GM18951 (cell line): ENCODE measurements at regions not wholly inside any gene's neighbourhood (a gene's known extent, or its start where the extent isn't known, plus 50 kb on each side); places are given as distances from the start of the nearest gene placed in this dataset.
"Not testable (repeated sequence)": the region's sequence is repeated elsewhere in the genome, so short reads cannot be mapped to it uniquely, and the experiment has no call there.

Experiments
- POLR2A ChIP-seq: IDR thresholded peaks from 4 replicates; pipeline ENCODE4 v1.6.1; 2011; ENCODE audit warnings: mild to moderate bottlenecking; ENCODE audit not compliant: insufficient read length, insufficient read depth; ENCODE audit errors: extremely low read depth
- in situ Hi-C: fragments of 300-500 bp; cut with MboI; formaldehyde crosslinking; loops from one replicate; pipeline ENCODE4 v1.12.0; 2022; ENCODE audit warnings: low sequenced_read_pairs, mixed read lengths, inconsistent platforms; ENCODE audit not compliant: unreplicated experiment

DNA sequence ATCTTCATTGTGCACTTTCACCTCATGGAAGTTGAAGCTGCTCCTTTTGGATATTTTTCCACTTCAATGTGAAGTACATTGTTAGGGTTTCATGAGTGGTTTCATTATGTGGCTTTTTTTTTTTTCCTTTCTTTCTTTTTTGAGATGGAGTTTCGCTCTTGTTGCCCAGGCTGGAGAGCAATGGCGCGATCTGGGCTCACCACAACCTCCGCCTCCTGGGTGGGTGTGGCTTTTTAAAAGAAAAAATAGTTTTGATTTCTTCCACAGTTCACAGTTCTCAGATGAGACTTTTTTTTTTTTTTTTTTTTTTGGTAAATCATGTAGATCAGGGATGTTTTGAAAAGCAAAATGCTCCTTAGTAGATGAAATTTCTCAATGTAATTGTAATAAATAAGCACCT, 652.3 kb upstream of the ANKRD30A start:
- TF ChIP-seq POLR2A: no peak
- in situ Hi-C loops: no loop called here

DNA sequence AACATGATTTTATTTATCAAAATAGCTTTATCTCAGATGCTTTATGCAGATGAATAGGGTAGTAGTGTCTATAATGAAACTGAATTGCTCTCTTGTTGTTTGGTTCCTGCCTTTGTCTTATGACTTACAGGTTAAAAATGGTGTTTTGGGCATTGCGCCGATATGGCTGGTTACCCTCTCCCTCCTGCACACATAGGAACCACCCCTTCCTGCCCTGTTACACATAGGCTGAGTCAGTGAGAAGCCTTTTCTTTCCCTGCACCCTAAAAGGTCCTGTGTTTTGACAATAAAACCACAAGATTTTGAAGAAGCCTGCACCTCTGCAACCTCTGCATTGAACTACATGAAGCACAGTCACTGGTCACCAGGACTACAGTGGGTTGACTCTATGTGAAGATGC, 655.8 kb upstream of the ANKRD30A start:
- in situ Hi-C loops: no loop called here
- no peak for TF ChIP-seq POLR2A

DNA sequence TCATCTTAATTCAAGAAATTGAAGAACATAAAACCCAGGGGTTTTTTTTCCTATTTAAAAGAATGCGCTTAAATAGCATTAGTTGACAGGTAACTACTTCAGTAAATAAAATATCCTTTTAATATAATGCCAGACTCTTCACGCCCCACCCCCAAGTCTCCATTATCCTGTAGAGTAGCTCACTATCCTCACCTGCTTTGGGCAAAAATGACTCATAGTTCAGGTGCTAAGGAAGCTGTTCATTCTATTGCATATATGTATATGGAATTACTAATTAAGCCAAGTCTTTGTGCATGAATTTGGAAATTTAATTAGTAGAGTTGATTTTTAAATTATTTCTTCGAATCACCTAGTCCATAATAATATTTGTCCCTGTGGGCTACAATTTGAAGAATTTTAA, 656.8 kb upstream of the ANKRD30A start:
- in situ Hi-C loops: no loop called here
- TF ChIP-seq POLR2A: no peak

DNA sequence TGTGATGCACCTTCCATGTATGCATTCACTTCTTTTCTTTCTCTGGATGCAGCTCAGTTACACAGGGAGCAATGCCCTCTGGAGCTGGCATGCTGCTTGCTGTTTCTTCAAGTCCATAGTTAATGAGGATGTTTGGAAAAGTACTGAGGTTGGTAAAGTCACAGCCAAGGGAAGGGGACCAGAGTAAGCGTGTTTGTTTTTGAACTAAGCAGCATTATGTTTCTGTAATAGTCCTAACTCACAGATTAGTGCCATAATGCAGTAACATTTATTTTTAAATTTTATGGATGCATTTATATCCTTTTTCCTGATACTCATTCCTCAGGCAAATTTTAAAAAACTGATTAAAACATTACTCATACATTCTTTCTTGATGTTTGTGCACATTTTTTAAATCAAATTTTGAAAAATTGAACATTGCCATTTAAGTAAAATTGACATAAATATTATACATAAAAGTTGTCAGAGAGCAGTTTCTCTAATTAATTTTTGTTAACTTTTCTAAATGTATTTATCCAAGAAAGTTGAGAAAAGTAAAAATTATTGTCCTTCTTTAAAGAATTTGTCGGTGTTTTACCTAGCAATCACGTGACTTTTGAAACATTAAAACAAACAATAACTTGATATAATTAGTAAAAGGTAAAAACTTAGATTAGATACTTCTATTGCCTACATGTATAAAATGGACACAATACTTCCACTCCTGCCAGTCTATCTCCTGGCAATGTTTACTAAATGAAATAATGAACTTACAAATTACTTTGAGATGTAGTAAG, 659.6 kb upstream of the ANKRD30A start:
- in situ Hi-C loops: no loop called here
- TF ChIP-seq POLR2A: no peak

DNA sequence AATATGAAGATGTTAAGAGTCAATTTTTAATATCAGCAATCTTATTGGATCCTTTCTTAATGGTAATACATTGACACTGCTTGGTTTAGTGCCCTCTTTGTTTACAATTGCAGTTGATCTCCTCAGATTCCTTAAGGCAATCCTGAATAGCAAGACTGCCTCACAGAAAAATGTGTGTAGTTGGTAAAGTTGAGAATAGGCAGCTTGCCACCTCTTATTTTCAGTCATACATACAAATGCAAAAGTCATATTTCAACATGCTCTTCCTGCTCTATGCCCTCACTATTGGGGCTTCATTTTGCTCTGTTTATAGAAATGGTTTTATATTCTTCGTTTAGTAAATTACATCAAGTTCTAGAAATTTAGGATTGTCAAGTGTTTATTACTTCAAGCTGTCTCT, 661.1 kb upstream of the ANKRD30A start:
- in situ Hi-C loops: no loop called here
- TF ChIP-seq POLR2A: no peak

DNA sequence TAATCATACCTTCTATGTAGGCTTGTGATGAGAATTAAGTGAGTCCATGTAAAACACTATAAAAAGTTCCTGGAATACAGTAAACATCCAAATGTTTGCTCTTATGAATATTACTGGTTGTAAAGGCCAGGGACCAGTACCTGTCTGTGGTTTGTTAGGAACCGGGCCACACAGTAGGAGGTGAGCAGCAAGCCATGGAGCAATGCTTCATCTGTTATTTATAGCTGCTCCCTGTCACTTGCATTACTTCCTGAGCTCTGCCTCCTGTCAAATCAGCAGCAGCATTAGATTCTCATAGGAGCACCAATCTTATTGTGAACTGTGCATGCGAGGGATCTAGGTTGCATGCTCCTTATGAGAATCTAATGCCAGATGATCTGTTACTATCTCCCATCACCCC, 662.0 kb upstream of the ANKRD30A start:
- TF ChIP-seq POLR2A: no peak
- in situ Hi-C loops: no loop called here

DNA sequence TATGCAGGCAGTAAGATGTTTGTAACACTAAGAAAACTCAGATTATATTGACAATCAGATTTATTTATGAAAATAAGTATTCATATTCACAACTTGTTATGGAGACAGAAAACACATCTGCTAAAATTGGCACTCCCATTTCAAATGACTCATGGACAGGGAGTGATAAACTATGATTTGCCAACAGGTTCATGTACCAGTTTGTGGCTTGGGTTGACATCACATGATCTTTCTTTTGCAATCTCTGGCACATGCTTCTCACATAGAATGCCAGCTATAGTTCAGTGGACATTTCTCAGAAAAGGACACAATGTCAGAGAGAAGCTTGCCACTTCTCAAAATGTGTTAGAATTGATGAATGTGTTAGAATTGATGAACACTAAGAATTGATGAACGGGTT, 663.2 kb upstream of the ANKRD30A start:
- TF ChIP-seq POLR2A: no peak
- in situ Hi-C loops: no loop called here

DNA sequence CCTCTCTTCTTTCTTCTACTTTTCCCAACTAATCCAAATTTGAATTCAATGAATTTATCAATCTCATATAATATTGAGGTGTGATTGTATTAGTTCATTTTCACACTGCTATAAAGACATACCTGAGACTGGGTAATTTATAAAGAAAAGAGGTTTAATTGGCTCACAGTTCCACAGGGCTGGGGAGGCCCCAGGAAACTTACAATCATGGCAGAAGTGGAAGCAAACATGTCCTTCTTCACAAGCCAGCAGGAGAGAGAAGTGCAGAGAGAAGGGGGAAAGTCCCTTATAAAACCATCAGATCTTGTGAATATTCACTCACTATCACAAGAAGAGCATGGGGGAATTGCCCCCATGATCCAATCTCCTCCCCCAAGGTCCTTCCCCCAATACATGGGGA, 667.0 kb upstream of the ANKRD30A start:
- in situ Hi-C loops: not testable (repeated sequence)

DNA sequence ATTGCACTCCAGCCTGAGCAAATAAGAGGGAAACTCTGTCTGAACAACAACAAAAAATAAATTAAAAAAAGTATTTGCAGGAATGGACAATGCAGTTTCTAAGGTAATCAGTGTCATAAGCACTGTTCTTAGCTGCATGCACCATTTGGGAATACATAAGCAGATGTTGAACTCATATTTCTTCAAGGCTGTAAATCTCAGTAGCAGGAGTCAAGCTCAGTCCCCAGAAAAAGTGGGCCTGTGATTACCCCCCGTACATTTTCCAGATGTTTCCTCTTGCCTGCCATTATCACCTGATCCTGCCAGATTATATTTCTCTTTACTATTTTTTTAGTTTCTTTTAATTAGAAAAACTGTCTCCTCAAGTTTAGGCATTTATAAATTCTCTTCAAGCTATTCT, 667.6 kb upstream of the ANKRD30A start:
- TF ChIP-seq POLR2A: no peak
- in situ Hi-C loops: no loop called here

DNA sequence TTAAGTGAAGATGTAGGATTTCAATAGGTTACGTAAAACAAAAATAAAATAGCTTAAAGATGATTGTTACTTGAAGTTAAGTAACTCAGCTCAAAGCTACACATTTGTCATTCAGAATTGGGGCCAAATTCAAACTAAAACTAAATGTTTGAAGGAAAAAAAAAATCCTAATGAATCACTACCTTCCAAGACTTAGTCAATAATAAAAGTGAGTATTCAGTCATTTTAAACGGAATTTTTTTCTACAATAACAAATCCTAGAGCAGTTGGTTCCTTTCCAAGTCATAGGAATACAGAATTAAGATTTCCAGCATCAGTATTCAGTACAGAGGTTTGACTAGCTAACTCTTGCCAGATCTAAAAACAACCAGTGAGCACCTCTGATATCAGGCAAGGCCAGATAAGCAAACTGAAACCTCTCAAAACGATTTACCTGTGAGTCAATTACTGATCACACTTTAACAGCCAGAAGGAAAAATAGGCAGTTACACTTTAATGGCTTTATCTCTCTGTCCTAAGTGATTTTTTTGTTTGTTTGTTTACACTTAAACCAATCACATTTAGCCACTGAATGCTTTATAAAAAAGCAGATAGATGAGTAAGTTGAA, 669.8 kb upstream of the ANKRD30A start:
- in situ Hi-C loops: no loop called here
- no peak for TF ChIP-seq POLR2A

DNA sequence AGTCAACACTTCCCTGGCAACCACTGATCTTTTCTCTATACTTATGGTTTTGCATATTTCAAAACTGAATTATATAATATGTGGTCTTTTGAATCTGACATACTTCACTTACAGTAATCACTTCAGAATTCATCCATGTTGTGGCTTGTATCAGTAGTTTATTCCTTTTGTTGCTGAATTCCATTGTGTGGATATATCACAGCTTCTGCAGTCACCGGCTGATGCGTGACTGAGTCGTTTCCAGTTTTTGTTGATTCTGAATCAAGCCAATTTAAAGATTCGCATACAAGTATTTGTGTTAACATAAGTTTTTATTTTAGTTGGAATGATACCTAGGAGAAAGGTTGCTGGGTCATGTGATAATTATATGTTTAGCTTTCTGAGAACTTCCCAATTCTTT, 672.5 kb upstream of the ANKRD30A start:
- no peak for TF ChIP-seq POLR2A
- in situ Hi-C loops: no loop called here

DNA sequence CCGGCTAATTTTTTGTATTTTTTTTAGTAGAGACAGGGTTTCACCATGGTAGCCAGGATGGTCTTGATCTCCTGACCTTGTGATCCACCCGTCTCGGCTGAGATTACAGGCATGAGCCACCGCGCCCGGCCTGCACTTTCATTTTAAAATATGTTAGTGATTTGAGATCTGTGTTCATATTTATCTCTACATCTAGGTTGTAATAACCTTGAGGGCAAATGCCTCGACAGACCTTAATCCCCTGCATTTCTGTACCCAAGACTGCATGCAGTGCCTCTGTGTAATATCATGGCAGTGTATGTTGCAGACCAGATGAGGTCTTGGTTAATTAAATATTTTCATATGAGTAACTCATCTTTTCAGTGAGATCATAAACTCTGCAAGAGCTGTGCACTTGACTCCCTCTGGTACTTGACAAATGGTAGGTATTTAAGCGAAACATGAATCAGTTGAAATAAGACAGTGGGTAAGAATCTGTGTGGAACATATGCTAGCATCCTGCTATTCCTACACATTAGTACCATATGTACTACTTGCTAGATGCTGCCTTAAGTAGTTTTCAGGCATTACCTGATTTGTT, 673.9 kb upstream of the ANKRD30A start:
- no peak for TF ChIP-seq POLR2A
- in situ Hi-C loops: no loop called here

DNA sequence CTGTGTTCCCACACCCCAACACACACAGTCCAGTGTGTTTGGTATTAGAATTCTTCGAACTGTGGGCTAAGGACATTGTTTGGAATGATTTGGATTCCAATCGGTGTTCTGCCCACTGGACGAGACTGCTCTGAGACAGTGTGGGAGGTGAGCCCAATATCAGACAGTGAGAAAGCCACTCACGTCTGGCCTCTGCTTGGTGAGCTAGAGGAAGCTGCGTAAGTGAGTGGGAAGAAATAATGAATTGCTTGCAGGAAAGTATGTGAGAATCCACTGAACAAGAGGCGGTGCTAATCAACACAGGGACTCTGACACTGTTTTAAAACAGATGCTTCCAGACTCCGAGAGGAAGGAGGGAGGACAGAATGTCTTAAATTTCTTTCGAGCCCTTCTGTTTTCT, 675.0 kb upstream of the ANKRD30A start:
- in situ Hi-C loops: no loop called here
- TF ChIP-seq POLR2A: no peak

DNA sequence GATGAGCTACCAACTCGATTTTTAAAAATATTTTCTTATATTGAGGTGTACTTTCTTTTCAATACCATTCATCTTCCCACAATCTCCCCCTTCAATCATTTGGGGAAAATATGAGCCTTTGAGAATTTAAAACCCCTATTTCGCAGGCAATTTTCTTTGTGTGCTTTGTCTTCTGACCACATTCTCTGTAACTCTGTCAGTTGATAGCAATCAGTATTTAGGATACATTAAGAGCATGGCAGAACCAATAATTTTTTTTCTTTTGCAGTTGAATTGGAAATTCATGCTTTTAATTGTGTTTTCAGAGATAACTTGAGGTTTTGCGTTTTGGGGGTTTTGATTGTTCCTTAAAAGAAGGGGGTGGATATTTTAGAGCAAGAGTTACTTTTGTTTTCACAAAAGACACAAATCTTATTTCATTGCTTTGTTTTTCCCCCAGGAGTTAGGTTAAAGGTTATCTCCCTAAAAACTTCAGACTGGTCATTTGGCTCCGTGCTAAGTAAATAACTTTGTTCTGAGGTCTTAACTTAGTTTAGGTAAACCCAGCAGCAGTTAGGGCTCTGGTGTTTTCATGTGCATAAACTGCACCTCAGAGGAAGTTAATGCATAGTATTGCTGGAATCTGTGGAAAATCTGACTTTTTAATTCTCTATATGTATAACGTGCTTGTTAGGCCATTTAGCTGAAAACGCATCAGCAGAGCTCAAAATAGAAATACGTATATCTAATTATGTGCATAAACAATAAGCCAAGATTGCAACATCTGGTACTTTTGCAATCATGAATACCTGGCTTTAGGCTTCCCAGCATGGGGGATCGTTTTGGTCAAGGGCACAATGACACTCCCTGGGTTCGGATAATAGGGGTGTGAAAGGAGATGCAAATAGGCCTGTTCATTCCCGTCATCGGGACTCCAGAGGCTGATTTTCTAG, 676.4 kb upstream of the ANKRD30A start:
- in situ Hi-C loops: no loop called here

DNA sequence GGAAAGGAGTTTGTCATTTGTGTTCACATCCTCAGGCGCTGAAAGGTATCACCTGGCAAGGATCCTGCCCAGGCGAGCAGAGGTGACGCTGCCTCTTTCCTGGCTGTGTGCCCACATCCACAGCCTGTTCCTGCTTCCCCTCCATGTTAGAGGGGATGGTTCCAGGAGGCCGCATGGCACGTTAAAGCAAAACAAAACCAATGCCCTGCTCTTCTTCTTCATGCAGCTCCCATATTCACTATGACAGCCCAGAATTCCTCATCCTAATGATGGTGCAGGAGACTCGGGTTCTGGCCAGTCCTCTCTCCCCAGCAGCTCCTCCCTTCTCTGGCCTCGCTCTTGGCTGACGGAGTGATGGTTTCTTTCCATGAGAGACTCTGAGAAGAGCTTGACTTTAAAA, 678.5 kb upstream of the ANKRD30A start:
- in situ Hi-C loops: no loop called here
- no peak for TF ChIP-seq POLR2A

More for the DNA sequence above, 676.4 kb upstream of the ANKRD30A start:
- no peak for TF ChIP-seq POLR2A
